GM12875 (cell line): ENCODE measurements at regions not wholly inside any gene's neighbourhood (a gene's known extent, or its start where the extent isn't known, plus 50 kb on each side); places are given as distances from the start of the nearest gene placed in this dataset.

Source experiments
- H3K4me3 ChIP-seq: one replicate; pipeline ENCODE4 v1.5.1; 2011; ENCODE audit warnings: low read depth, low read length, control low read depth
- TF ChIP-seq, protein P1 (sequence below): IDR thresholded peaks from 2 replicates; pipeline ENCODE4 v1.5.1; 2011; ENCODE audit warnings: low read depth, mild to moderate bottlenecking, control low read depth, inconsistent platforms, low read length, moderate library complexity, borderline replicate concordance; ENCODE audit not compliant: insufficient read depth

DNA sequence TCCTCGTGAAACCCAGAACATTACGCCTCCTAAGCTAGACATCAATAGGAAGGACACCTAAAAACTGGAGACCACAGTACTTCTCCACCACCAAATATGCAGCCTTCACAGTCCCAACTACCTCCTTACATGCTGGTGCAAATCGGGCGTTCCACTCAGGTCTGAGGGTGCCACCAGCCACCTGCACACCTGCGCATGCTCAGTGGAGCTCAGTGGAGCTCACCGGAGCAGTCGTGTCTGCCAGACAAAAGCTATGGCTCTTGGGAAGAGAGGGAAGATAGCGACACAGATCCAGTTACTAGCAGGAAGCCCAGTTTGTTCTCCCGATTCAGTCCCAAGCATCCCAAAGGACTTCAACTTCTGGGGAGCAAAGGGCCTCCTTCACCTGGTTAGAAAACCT lies 237.1 kb downstream of the TSHZ3 start:
- TF ChIP-seq, protein P1, sequence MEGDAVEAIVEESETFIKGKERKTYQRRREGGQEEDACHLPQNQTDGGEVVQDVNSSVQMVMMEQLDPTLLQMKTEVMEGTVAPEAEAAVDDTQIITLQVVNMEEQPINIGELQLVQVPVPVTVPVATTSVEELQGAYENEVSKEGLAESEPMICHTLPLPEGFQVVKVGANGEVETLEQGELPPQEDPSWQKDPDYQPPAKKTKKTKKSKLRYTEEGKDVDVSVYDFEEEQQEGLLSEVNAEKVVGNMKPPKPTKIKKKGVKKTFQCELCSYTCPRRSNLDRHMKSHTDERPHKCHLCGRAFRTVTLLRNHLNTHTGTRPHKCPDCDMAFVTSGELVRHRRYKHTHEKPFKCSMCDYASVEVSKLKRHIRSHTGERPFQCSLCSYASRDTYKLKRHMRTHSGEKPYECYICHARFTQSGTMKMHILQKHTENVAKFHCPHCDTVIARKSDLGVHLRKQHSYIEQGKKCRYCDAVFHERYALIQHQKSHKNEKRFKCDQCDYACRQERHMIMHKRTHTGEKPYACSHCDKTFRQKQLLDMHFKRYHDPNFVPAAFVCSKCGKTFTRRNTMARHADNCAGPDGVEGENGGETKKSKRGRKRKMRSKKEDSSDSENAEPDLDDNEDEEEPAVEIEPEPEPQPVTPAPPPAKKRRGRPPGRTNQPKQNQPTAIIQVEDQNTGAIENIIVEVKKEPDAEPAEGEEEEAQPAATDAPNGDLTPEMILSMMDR: no peak
- no peak overlapping the region for H3K4me3 ChIP-seq

DNA sequence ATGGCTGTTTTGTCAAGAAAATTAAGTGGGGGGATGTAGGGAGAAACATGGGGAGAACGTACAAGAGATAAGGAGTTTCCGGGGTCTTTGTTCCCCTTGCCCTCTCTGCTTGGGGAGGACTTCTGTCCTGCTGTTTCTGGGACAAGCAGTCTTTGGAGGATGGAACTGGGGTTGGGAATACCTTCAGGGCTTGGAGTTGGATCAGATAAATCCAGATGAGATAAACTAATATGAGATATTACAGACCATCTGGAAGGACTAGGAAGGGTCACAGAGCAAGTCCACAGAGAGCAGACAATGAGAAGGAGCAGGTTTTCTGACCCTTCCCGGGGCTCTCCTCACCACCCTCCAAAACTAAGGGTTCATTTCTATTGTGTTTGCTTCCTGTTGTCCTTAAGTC lies 237.5 kb downstream of the TSHZ3 start:
- TF ChIP-seq, protein P1: no peak
- no peak overlapping the region for H3K4me3 ChIP-seq

DNA sequence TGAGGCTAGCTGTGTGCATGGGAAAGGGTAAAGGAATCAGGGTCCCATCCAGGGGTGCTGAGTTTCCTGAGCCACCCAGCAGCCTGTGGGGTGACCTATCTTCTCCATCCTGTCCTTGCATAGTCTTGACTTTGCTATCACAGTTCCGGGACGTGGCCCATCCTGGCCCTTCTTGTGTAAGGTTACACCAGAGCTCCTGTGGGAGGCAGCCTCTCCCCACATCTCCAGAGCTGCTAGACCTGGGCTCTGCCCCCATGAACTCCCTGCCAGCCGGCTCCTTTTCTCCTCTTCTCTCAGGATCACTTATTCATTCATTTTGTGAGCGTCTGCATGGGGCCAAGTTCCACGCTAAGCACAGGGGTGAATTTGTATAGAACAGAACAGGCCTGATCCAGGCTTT lies 238.9 kb downstream of the TSHZ3 start:
- H3K4me3 ChIP-seq: no peak overlapping the region
- TF ChIP-seq, protein P1: no peak

DNA sequence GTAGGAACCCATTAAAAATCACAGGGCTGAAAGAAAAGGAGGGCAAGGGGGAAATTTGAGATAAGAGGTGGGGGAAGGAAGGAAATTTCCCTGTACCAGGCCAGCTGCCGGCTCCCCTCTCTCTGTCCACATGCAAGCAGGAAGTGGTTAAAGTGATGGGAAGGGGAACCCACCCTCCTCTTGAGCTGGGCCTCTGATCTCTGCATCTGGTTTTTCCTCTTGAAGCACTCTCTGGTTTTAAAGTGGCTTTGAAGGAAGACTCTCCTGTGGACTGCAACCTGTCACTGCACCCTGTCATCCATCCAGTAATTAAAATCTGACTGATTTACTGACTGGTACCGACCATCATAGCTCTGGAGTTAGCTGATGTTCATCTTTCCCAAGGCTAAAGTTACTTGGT lies 239.6 kb downstream of the TSHZ3 start:
- TF ChIP-seq, protein P1: no peak
- no peak overlapping the region for H3K4me3 ChIP-seq

DNA sequence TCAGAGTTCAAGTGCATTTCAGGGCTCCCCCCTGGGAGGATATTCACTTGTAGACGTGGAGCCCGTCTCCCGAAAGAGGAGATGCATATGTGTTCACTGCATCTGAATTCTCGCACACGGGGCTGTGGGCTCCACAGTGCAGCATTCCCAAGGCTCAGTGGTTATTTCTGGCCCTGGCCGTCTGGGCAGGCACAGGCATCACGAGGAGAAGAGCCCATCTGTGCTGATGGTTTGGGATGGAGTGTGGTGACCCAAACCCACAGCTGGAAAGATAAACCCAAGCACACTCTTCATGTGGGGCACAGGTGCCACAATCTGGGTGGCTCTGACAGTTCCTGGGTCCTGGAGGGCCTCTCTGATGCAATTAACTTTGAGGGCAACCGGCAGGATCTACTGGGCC lies 242.1 kb downstream of the TSHZ3 start:
- TF ChIP-seq, protein P1: no peak
- H3K4me3 ChIP-seq: no peak overlapping the region

DNA sequence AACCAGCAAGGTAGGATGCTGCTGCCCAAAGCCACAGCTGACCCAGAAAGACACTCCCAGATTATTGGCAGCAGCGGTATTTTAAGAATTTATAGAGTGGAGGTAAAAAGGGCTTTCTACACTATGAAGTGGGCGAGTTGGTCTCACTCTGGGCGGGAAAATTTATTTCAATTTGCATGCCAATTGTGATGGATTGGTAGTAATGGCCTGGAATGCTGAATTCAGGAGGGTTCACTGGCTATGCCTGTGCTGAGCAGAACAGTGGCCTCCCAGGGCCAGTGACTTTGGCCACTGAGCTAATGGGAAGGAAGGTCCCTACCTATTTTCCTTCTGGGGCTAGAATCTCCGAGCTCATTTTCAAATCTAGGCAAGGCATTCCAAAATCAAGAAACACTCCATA lies 243.5 kb downstream of the TSHZ3 start:
- TF ChIP-seq, protein P1: no peak
- H3K4me3 ChIP-seq: no peak overlapping the region

DNA sequence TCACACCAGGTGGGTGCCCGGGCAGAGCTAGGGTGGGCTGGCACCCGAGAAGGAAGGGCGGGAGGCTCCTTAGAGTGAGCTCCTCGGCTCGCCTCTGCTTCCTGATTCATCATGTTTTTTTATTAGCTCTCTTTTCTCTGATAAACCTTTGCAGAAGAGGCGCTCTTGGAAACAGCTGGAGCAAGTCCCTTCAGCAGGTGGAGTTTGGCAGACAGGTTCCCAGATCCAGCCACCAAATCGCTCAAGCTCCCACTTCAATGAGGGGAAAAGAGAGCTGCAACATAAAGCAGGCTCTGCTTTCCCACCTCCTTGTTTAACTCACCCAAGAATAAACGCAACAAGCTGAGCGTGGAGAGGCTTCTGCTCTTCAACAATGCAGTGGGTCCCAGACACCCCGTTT lies 244.8 kb downstream of the TSHZ3 start:
- TF ChIP-seq, protein P1: no peak
- H3K4me3 ChIP-seq: no peak overlapping the region
